Lung (tissue), 11 donors: ENCODE measurements at regions not wholly inside any gene's neighbourhood (a gene's known extent, or its start where the extent isn't known, plus 50 kb on each side); places are given as distances from the start of the nearest gene placed in this dataset.

Source experiments
- ATAC-seq: fragments of 200-7000 bp; cut with Tn5 transposase; one replicate; pipeline ENCODE4 v1.9.1; 2020; ENCODE audit warnings: moderate number of reproducible peaks; ENCODE audit not compliant: insufficient read depth, low FRiP score
- DNase-seq, 3 donors: peaks; one replicate each; pipeline ENCODE4 v3.0.0-alpha.2; 2013 to 2017
- H3K27ac ChIP-seq, 2 donors: one replicate each; pipeline ENCODE4 v1.5.1; 2013; ENCODE audit warnings: mild to moderate bottlenecking in 2 of 2, moderate library complexity in 2 of 2, control low read depth in 1 of 2, inconsistent platforms in 1 of 2, low read depth in 1 of 2, low read length in 1 of 2
- H3K27me3 ChIP-seq, 3 donors: one replicate each; pipeline ENCODE4 v1.5.1; 2013; ENCODE audit warnings: low read length in 2 of 3; ENCODE audit not compliant: control insufficient read depth in 3 of 3, insufficient read depth in 3 of 3
- H3K36me3 ChIP-seq, 4 donors: one replicate each; pipeline ENCODE4 v1.5.1; 2013; ENCODE audit warnings: low read length in 4 of 4, mild to moderate bottlenecking in 1 of 4, moderate library complexity in 1 of 4; ENCODE audit not compliant: control insufficient read depth in 4 of 4, insufficient read depth in 4 of 4
- H3K4me1 ChIP-seq, 5 donors: one replicate each; pipeline ENCODE4 v1.5.1; 2013; ENCODE audit warnings: low read length in 5 of 5, mild to moderate bottlenecking in 2 of 5, moderate library complexity in 1 of 5; ENCODE audit not compliant: control insufficient read depth in 5 of 5, insufficient read depth in 5 of 5
- H3K4me3 ChIP-seq: one replicate; pipeline ENCODE4 v1.5.1; 2013; ENCODE audit warnings: mild to moderate bottlenecking, control low read depth, moderate library complexity
- H3K9ac ChIP-seq, 2 donors: one replicate each; pipeline ENCODE4 v1.5.1; 2013; ENCODE audit warnings: low read length in 2 of 2, control low read depth in 1 of 2; ENCODE audit not compliant: insufficient read depth in 1 of 2
- H3K9me3 ChIP-seq, 4 donors: one replicate each; pipeline ENCODE4 v1.5.1; 2013; ENCODE audit warnings: low read length in 3 of 4, mild to moderate bottlenecking in 1 of 4, moderate library complexity in 1 of 4; ENCODE audit not compliant: control insufficient read depth in 4 of 4, insufficient read depth in 3 of 4
- CTCF ChIP-seq: IDR thresholded peaks from 2 replicates; pipeline ENCODE4 v1.5.1; 2012; ENCODE audit warnings: mild to moderate bottlenecking; ENCODE audit errors: control extremely low read depth, extremely low read depth
- WGBS, 2 donors: extraction: QIAGEN DNeasy Blood & Tissue Kit; methylation state at CpG; one replicate each; pipeline ENCODE4 v1.1.7; 2013; 5-methylcytosine and 5-hydroxymethylcytosine counted together
- donor health status: control.
- donor health status: control.
- donor health status: Bipolar disorder and iron deficiency.
- donor health status: healthy.
- donor health status: DM: yes; HTN: yes; CAD: no.

GRCh38 chr18:1891641-1892040 is 679.7 kb downstream of the METTL4 start:
- DNase-seq, result no peak
- 65 to 79% methylated on average over 1 of the region's 1 CpG for WGBS, 2 donors

GRCh38 chr18:1892191-1892590 is 679.1 kb downstream of the METTL4 start:
- no peak for TF ChIP-seq CTCF
- no peaks in the 10 kb centered on the region for H3K4me1 ChIP-seq
- ATAC-seq, result no peak
- no peak for DNase-seq
- H3K9me3 ChIP-seq, result no peaks in the 10 kb centered on the region
- no peaks in the 10 kb centered on the region for H3K36me3 ChIP-seq
- H3K9ac ChIP-seq, result no peak overlapping the region
- no peak overlapping the region for H3K27ac ChIP-seq
- no peak overlapping the region for H3K4me3 ChIP-seq
- no peaks in the 10 kb centered on the region for H3K27me3 ChIP-seq

More at GRCh38 chr18:1891641-1892040, 679.7 kb downstream of the METTL4 start:
- Histone ChIP-seq H3K4me3 (no peak overlapping the region), H3K9me3 (no peaks in the 10 kb centered on the region), H3K9ac (no peak overlapping the region), H3K27ac (no peak overlapping the region), H3K4me1 (no peaks in the 10 kb centered on the region), H3K27me3 (no peaks in the 10 kb centered on the region), H3K36me3 (no peaks in the 10 kb centered on the region)
- TF ChIP-seq CTCF, result no peak
- ATAC-seq, result no peak

- Histone ChIP-seq H3K27me3 (no peaks in the 10 kb centered on the region), H3K9ac (no peak overlapping the region), H3K27ac (no peak overlapping the region), H3K4me1 (no peaks in the 10 kb centered on the region), H3K4me3 (no peak overlapping the region), H3K9me3 (no peaks in the 10 kb centered on the region), H3K36me3 (no peaks in the 10 kb centered on the region)
- ATAC-seq (no peak), DNase-seq (no peak)
- 76 to 82% methylated on average over 4 of the region's 4 CpGs for WGBS, 2 donors
- TF ChIP-seq CTCF, result no peak
Measured at GRCh38 chr18:1895456-1896185, 675.7 kb downstream of the METTL4 start.

GRCh38 chr18:1906421-1906820 is 664.9 kb downstream of the METTL4 start:
- DNase-seq (no peak), ATAC-seq (no peak)
- Histone ChIP-seq H3K4me3 (no peak overlapping the region), H3K36me3 (no peaks in the 10 kb centered on the region), H3K27me3 (no peaks in the 10 kb centered on the region), H3K4me1 (no peaks in the 10 kb centered on the region), H3K9me3 (peaks cover 0 to 6% (median 3%) of the 10 kb centered on the region in 4 donors), H3K9ac (no peak overlapping the region), H3K27ac (no peak overlapping the region)
- WGBS, 2 donors, result 76 to 84% methylated on average over 1 of the region's 1 CpG
- no peak for TF ChIP-seq CTCF
